H9 (cell line): ENCODE measurements at regions not wholly inside any gene's neighbourhood (a gene's known extent, or its start where the extent isn't known, plus 50 kb on each side); places are given as distances from the start of the nearest gene placed in this dataset.

Experiments used
- DNase-seq: peaks from one replicate; pipeline ENCODE4 v3.0.0-alpha.2; 2017
- H2AFZ ChIP-seq: one replicate; pipeline ENCODE4 v1.6.1; 2013; ENCODE audit warnings: mild to moderate bottlenecking, low read length, control low read depth, moderate library complexity
- H2AK5ac ChIP-seq: 2 replicates; pipeline ENCODE4 v1.6.1; 2013; ENCODE audit warnings: low read length, control low read depth, mixed read lengths; ENCODE audit not compliant: insufficient read length
- H2BK120ac ChIP-seq: one replicate; pipeline ENCODE4 v1.6.1; 2013; ENCODE audit warnings: low read depth, mild to moderate bottlenecking, low read length, control low read depth, inconsistent platforms; ENCODE audit not compliant: poor library complexity, severe bottlenecking
- H2BK12ac ChIP-seq: 2 replicates; pipeline ENCODE4 v1.6.1; 2013; ENCODE audit warnings: low read length, control low read depth, mixed read lengths, low read depth; ENCODE audit not compliant: insufficient read length
- H2BK15ac ChIP-seq: 2 replicates; pipeline ENCODE4 v1.6.1; 2013; ENCODE audit warnings: low read depth, low read length, control low read depth
- H2BK20ac ChIP-seq: one replicate; pipeline ENCODE4 v1.6.1; 2013; ENCODE audit warnings: low read depth, mild to moderate bottlenecking, low read length, control low read depth, inconsistent platforms; ENCODE audit not compliant: poor library complexity, severe bottlenecking
- H2BK5ac ChIP-seq: 2 replicates; pipeline ENCODE4 v1.6.1; 2013; ENCODE audit warnings: low read length, control low read depth, mixed read lengths; ENCODE audit not compliant: insufficient read length
- H3K14ac ChIP-seq: 2 replicates; pipeline ENCODE4 v1.6.1; 2013; ENCODE audit warnings: low read length, control low read depth; ENCODE audit not compliant: insufficient read depth
- H3K18ac ChIP-seq: 2 replicates; pipeline ENCODE4 v1.6.1; 2013; ENCODE audit warnings: low read depth, mild to moderate bottlenecking, mixed read lengths, low read length, control low read depth; ENCODE audit not compliant: insufficient read length
- H3K23ac ChIP-seq: 2 replicates; pipeline ENCODE4 v1.6.1; 2013; ENCODE audit warnings: low read length, control low read depth, mixed read lengths, low read depth; ENCODE audit not compliant: insufficient read length
- H3K23me2 ChIP-seq: 2 replicates; pipeline ENCODE4 v1.6.1; 2013; ENCODE audit warnings: low read depth, mild to moderate bottlenecking, mixed read lengths, low read length, control low read depth; ENCODE audit not compliant: insufficient read length, poor library complexity, severe bottlenecking
- H3K27ac ChIP-seq: 2 replicates; pipeline ENCODE4 v1.5.1; 2013; ENCODE audit warnings: low read length, control low read depth, mixed read lengths, low read depth; ENCODE audit not compliant: insufficient read length
- H3K27me3 ChIP-seq: 2 replicates; pipeline ENCODE4 v1.6.1; 2013; ENCODE audit warnings: low read length, control low read depth, inconsistent platforms; ENCODE audit not compliant: insufficient read depth
- H3K4ac ChIP-seq: 2 replicates; pipeline ENCODE4 v1.6.1; 2013; ENCODE audit warnings: low read depth, mild to moderate bottlenecking, control low read depth, inconsistent platforms, low read length, moderate library complexity
- H3K4me1 ChIP-seq: 2 replicates; pipeline ENCODE4 v1.6.1; 2013; ENCODE audit warnings: low read length, control low read depth, inconsistent platforms; ENCODE audit not compliant: insufficient read depth
- H3K4me2 ChIP-seq: 2 replicates; pipeline ENCODE4 v1.6.1; 2013; ENCODE audit warnings: low read length, control low read depth, mixed read lengths; ENCODE audit not compliant: insufficient read length, insufficient read depth
- H3K56ac ChIP-seq: 2 replicates; pipeline ENCODE4 v1.6.1; 2013; ENCODE audit warnings: low read depth, mild to moderate bottlenecking, mixed read lengths, low read length, control low read depth; ENCODE audit not compliant: insufficient read length
- H3K79me1 ChIP-seq: 2 replicates; pipeline ENCODE4 v1.6.1; 2013; ENCODE audit warnings: low read depth, mild to moderate bottlenecking, moderate library complexity, low read length, control low read depth, inconsistent platforms; ENCODE audit not compliant: insufficient read depth, poor library complexity, severe bottlenecking
- H3K79me2 ChIP-seq: 2 replicates; pipeline ENCODE4 v1.6.1; 2013; ENCODE audit warnings: low read length, control low read depth, inconsistent platforms; ENCODE audit not compliant: insufficient read depth
- H3K9ac ChIP-seq: 2 replicates; pipeline ENCODE4 v1.6.1; 2013; ENCODE audit warnings: low read length, control low read depth, mixed read lengths; ENCODE audit not compliant: insufficient read length; ENCODE audit errors: extremely low read depth
- H3K9me3 ChIP-seq: one replicate; pipeline ENCODE4 v1.6.1; 2013; ENCODE audit warnings: low read depth, low read length, inconsistent platforms; ENCODE audit not compliant: control insufficient read depth
- H3T11ph ChIP-seq: one replicate; pipeline ENCODE4 v1.6.1; 2013; ENCODE audit warnings: mild to moderate bottlenecking, low read length, control low read depth, inconsistent platforms
- H4K20me1 ChIP-seq: one replicate; pipeline ENCODE4 v1.6.1; 2013; ENCODE audit not compliant: control insufficient read depth, insufficient read length, insufficient read depth
- H4K5ac ChIP-seq: 2 replicates; pipeline ENCODE4 v1.6.1; 2013; ENCODE audit warnings: low read depth, mild to moderate bottlenecking, mixed read lengths, low read length, control low read depth; ENCODE audit not compliant: insufficient read length
- H4K8ac ChIP-seq: replicated peaks from 2 replicates; pipeline ENCODE4 v1.6.1; 2013; ENCODE audit warnings: low read length, control low read depth, mixed read lengths, low read depth; ENCODE audit not compliant: insufficient read length
- H4K91ac ChIP-seq: 2 replicates; pipeline ENCODE4 v1.6.1; 2013; ENCODE audit warnings: low read depth, mild to moderate bottlenecking, moderate library complexity, mixed read lengths, low read length, control low read depth; ENCODE audit not compliant: insufficient read length
- H3K27ac Mint-ChIP-seq, 3 experiments: 2 replicates in 2 of 3; 3 replicates in 1 of 3; pipeline ENCODE4 v1.8.0; 2020 to 2021; ENCODE audit warnings: mixed read lengths in 3 of 3, mild to moderate bottlenecking in 1 of 3, moderate library complexity in 1 of 3
- H3K27me3 Mint-ChIP-seq: 2 replicates; pipeline ENCODE4 v1.8.0; 2021; ENCODE audit warnings: low read depth, mild to moderate bottlenecking, moderate library complexity, mixed read lengths
- H3K36me3 Mint-ChIP-seq, 3 experiments: 2 replicates in 2 of 3; 3 replicates in 1 of 3; pipeline ENCODE4 v1.8.0; 2020 to 2021; ENCODE audit warnings: low read depth in 3 of 3, mixed read lengths in 3 of 3; ENCODE audit not compliant: insufficient read depth in 1 of 3
- H3K4me1 Mint-ChIP-seq, 2 experiments: 2 replicates each; pipeline ENCODE4 v1.8.0; 2020; ENCODE audit warnings: mixed read lengths in 2 of 2
- H3K4me3 Mint-ChIP-seq, 2 experiments: 2 replicates in 1 of 2; 3 replicates in 1 of 2; pipeline ENCODE4 v1.8.0; 2020 to 2021; ENCODE audit warnings: mild to moderate bottlenecking in 2 of 2, mixed read lengths in 2 of 2, moderate library complexity in 1 of 2
- H3K9me3 Mint-ChIP-seq, 2 experiments: 2 replicates in 1 of 2; 3 replicates in 1 of 2; pipeline ENCODE4 v1.8.0; 2020; ENCODE audit warnings: mild to moderate bottlenecking in 2 of 2, mixed read lengths in 2 of 2, moderate library complexity in 1 of 2
- CTCF ChIP-seq: fragments of 200-600 bp; sonication (generic); conservative IDR thresholded peaks from 3 replicates; pipeline ENCODE4 v1.8.0; 2021; ENCODE audit warnings: antibody characterized with exemption, mild to moderate bottlenecking
- WGBS: extraction: QIAGEN DNeasy Blood & Tissue Kit; methylation state at CpG from one replicate; pipeline ENCODE4 v1.1.7; 2013; ENCODE audit warnings: missing lambda C conversion rate, low lambda C conversion rate, mixed read lengths; ENCODE audit not compliant: insufficient read length; ENCODE audit errors: extremely low coverage; 5-methylcytosine and 5-hydroxymethylcytosine counted together

- H3K79me2 ChIP-seq, result no peaks in the 10 kb centered on the region
- no peak overlapping the region for H3K4ac ChIP-seq
- no peak overlapping the region for H2BK15ac ChIP-seq
- H2BK20ac ChIP-seq, result no peak overlapping the region
- no peak overlapping the region for H2BK120ac ChIP-seq
- no peak overlapping the region for H4K8ac ChIP-seq
- peaks cover 5% of the 10 kb centered on the region in 2 experiments for H3K4me1 Mint-ChIP-seq
- H3K23me2 ChIP-seq, result no peaks in the 10 kb centered on the region
- no peak overlapping the region for H3K56ac ChIP-seq
- no peaks in the 10 kb centered on the region; the same call in 1 of the 2 replicates for H3K27me3 Mint-ChIP-seq
- no peaks in the 10 kb centered on the region for H4K20me1 ChIP-seq
- H2AK5ac ChIP-seq, result no peak overlapping the region
- no peak overlapping the region for H3K18ac ChIP-seq
- H3K4me1 ChIP-seq, result no peaks in the 10 kb centered on the region; the same call in 1 of the 2 replicates
- no peak overlapping the region for H2AFZ ChIP-seq
- no peak for TF ChIP-seq CTCF
- H4K91ac ChIP-seq, result no peak overlapping the region
- peaks cover 0 to 10% of the 10 kb centered on the region in 2 experiments; a peak in 2 of 5 replicates for H3K9me3 Mint-ChIP-seq
- H3K36me3 Mint-ChIP-seq, result no peaks in the 10 kb centered on the region; a peak in 2 of 7 replicates
- H3K27ac Mint-ChIP-seq, result peak overlapping the region in 1 of 3 experiments; percentile 37; a peak in 1 of 7 replicates
- H3K27me3 ChIP-seq, result no peaks in the 10 kb centered on the region
- H3K4me2 ChIP-seq, result no peak overlapping the region
- no peaks in the 10 kb centered on the region for H3K9me3 ChIP-seq
- no peak overlapping the region for H2BK5ac ChIP-seq
- H3K27ac ChIP-seq, result no peak overlapping the region
- H3K4me3 Mint-ChIP-seq, result no peak overlapping the region
- H3K14ac ChIP-seq, result no peak overlapping the region
- H3K9ac ChIP-seq, result no peak overlapping the region
- H4K5ac ChIP-seq, result no peak overlapping the region
- no peak overlapping the region for H3K23ac ChIP-seq
- no peaks in the 10 kb centered on the region for H3K79me1 ChIP-seq
- no peak for DNase-seq
- no peak overlapping the region for H2BK12ac ChIP-seq
- H3T11ph ChIP-seq, result no peak overlapping the region
- WGBS, result no CpG with 5 or more reads among the region's 6 CpGs
These were observed 94.5 kb upstream of the TMEM178A start for GRCh38 chr2:39571111-39571731.
